ENCODE measurements at regions not wholly inside any gene's neighbourhood (a gene's known extent, or its start where the extent isn't known, plus 50 kb on each side); places are given as distances from the start of the nearest gene placed in this dataset.
A peak's percentile ranks its signal among the peaks of the same experiment; 100 is the strongest.
"Not testable (repeated sequence)": the region's sequence is repeated elsewhere in the genome, so short reads cannot be mapped to it uniquely, and the experiment has no call there.

DNA sequence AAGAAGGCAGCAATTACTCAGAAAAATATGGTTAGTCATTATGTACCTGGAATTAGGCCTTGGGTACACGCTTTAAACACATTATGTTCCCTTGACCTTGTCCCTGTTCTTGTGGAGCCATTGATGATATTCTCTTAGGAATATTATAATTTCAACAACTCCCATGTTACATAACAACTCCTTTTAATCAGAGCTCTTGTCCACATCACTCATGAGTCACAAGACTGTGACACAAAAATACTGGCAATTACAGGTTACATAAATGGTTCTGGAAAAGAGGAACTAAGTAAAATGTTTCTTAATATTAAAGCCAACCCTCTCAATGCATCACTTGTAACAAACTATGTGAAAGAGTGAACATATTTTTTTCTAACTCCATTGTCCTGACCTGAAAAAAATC, 143.8 kb upstream of the PCLO start:
- DNase-seq (ENCODE audit: low read depth), result no peak

DNA sequence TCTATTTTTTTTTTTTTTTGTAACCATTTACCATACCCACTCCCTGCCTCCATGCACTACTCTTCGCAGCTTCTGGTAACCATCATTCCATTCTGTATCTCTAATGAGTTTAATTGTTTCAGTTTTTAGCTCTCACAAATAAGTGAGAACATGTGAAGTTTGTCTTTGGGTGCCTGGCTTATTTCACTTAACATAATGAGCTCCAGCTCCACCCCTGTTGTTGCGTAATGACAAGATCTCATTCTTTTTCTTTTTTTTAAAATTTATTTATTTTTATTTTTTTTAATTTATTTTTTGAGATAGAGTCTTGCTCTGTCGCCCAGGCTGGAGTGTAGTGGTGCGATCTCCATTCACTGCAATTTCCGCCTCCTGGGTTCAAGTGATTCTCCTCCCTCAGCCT, 142.3 kb upstream of the PCLO start:
- no peak for DNase-seq (ENCODE audit: low read depth)

DNA sequence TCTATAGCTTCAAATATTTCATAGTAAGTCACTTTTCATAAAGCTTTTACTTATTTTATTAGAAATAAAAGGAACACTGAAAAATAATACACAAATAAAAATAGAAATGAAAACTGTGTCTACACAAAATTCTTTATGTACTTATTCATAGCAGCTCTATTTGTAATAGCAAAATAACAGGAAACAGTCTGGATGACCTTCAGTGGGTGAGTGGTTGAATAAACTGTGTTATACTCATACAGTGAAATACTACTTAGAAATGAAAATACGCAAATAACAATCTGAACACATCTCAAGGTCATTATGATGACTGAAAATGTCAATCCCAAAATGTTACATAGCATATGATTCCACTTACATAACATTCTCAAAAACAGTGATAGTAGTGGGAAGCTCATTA, 138.7 kb upstream of the PCLO start:
- DNase-seq (ENCODE audit: low read depth), result no peak

DNA sequence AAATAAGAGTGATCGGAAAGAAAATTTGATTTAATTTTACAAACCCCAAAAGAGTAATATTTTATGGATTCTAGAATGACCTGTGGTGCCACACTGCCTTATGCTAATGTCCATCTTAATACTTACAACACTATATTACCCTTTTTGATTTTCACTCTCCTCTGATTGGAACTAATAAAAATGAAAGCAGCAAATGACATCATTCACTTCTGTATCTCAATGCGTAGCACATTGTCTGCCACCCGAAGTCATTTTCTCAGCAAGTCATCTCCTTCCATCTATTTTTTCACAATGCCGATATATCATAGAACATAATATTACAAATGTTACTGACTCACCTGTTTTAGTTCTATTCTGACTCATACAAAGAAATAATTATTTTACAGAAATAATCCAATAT, 127.5 kb upstream of the PCLO start:
- no peak for DNase-seq (ENCODE audit: low read depth)

DNA sequence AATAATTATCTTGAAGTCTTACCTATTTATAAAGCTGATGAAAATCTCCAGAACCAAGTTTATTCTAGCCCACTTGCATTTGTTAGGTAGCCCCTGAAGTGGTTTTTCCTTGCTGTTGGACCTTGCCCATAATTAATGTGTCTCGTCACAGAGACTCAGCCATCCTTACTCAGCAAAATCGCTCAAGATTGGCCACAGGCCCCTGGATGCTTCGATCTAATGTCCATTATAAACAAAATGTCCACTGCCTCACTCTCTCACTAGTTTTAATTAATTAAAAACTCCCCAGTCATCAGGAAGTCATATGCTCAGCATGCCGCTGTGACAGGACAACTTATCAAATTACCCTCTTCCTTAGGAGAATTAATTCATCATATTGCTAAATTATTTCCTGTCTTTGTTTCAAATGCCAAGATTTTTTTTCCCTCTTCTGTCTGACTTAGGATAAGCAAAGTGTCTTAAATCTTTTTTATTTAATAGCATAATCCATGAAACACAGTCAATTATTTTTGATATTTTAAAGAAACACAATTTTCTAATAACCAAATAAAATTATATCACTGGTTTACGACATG, 126.8 kb upstream of the PCLO start:
- no peak for DNase-seq (ENCODE audit: low read depth)

DNA sequence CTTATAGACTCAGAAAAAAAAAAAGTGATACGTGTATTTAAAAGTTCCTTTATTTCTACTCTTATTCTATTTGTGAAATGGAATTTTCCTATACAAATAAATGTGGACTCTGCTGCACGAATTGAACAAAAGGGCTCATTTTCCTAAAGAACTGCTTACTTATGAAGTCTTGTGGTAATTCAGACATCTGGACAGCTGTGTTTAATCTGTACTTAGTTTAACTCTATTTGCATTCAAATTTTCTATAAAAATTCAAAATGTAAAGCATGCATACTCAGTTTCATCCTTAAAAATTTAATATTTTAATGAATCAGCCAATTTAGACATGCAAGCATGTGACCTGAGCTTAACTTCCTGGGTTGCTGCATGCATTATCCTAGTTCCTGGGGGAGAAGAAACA, 118.0 kb upstream of the PCLO start:
- no peak for DNase-seq (ENCODE audit: low read depth)

DNA sequence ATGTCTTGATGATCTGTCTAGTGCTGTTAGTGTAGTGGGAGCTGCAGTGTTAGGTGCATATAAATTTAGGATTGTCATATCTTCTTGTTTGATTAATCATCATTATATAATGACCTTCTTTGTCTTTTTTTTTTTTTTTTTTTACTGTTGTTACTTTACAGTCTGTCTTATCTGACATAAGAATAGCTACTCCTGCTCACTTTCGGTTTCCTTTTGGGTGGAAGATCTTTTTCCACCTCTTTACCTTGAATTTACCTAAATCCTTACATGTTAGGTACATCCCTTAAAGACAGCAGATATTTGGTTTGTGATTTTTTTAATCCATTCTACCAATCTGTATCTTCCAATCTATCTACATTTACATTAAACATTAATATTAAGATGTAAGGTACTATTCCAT, 113.6 kb upstream of the PCLO start:
- DNase-seq (ENCODE audit: low read depth), result no peak

DNA sequence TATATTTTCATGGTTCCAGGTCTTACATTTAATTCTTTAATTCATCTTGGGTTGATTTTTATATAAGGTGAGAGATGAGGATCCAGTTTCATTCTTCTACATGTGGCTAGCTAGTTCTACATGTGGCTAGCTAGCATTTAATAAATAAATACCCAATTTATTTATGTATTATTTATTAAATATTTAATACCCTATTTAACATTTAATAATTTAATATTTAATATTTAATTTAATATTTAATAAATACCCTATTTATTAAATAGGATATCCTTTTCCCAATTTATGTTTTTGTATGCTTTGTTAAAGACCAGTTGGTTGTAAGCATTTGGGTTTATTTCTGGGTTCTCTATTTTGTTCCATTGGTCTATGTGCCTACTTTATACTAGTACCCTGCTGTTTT, 111.0 kb upstream of the PCLO start:
- DNase-seq (ENCODE audit: low read depth), result no peak

DNA sequence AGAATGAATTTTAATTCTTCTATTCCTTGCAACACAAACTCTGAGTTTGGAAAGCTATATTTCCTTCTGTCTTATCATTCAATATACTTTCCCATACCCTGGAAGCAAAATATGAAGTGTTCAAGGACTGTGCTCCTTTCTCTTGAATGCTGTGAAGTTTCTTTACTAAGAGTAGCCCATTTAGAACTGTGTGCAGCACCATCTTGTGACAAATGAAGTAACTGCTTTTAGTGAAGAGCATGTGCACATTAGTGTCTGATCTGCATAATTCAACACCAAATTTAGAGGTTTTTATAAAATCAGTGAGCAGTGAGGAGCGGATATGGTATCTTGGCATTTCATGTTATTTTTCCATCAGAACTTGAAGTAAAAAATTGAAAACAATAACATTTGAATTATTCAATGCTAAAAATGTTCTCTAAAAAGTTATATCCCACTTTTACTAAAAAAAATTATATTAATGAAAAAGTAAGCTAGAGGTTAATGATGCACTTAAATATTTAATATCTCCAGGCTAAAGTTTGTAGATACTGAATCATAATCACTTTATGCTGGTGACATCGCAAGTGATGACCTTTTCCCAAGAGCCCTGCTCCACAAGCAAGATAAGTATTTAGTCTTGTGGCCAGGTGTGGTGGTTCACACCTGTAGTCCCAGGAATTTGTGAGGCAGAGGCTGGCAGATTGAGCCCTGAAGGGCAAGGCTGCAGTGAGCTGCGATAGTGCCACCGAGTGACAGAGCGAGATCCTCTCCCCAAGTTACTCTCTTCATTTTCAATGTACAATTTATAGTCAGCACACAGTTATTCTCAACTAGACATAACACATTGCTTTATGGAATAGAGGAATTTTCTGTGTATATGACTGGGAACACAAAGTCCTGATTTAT, 108.8 kb upstream of the PCLO start:
- DNase-seq (ENCODE audit: low read depth), result peak; percentile 23

DNA sequence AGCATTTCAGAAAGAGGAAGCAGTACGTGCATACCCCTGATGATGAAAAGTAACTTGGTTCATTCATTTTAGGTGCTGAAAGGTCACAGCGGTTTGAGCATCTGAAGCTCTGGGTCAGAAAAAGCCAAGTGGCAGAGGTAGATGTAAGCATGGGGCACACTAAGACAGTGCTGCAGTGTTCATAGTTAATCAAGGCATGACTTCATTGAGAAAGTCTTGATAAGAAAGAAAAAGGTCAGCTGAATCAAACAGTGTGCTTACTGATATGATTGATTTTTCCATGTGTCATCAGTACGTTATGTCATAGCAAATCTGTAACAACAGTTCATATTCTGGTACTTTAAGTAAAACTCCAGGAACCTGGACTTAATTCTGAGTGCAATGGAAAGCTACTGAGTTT, 107.7 kb upstream of the PCLO start:
- DNase-seq (ENCODE audit: low read depth), result no peak

DNA sequence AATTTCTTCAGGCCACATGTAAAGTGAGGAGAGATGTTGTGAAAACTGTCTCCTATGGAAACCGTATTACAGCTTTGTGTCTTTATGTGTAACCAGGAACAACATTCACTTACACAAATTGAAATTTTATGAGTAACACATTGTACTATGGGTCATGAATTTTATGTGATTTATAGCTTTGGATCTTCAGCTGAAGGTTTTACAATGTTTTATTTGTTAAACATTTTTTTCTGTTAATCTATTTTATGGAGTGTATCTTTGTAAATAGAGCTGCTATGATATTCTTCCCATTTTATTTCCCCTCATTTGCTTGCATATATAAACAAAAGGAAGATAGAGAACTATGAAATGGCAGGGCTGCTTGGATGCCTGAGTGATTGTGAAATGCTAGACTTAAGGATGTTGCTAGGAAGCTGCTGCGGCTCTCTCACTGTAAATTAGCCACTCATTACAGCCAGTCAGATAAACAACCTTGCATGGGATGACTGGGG, 104.5 kb upstream of the PCLO start:
- DNase-seq (ENCODE audit: low read depth), result no peak

DNA sequence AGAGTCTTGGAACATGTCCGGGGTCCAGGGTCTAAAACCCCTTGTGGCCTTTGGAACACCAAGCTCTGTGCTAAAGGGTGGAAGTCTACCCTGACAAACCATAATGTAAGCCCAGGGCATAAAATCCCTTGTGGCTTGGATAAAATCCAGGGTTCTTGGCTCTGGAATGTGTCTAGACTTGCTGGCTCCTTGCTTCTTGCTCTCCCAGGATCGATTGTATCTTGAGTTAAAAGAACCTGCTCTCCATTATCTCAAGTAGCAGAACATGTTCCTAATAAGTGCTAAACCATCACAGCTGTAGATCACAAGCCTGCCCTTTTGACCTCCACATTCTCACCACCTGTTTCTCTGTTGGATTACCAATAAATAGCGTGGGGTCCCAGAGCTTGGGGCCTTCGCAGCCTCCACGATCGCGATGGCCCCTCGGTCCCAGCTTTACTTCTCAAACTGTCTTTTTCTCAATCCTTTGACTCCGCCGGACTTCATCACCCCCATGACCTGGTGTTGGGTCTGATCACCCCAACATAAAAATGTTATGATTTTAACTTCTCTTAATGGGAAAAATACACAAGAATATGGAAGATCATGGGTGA, 100.9 kb upstream of the PCLO start:
- peak; percentile 14 for DNase-seq (ENCODE audit: low read depth)

DNA sequence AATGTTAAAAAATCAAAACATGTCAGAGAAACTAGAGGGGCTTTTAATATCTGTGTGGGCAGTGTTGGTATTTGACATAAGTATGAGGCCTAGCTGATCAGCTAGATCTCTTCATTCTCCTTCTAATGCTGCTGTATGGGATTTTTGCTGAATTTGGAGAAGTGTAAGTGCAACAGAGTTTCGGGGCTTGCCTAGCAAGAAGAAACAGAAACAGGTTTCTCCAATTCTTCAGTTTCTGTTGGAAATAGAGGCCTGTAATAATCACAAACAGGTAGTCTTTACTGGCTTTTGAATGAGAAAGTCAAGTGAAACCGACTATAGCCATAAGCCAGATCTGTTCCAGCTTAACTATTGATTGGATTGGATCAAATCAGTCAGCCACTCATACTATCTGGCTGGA, 96.4 kb upstream of the PCLO start:
- no peak for DNase-seq (ENCODE audit: low read depth)

DNA sequence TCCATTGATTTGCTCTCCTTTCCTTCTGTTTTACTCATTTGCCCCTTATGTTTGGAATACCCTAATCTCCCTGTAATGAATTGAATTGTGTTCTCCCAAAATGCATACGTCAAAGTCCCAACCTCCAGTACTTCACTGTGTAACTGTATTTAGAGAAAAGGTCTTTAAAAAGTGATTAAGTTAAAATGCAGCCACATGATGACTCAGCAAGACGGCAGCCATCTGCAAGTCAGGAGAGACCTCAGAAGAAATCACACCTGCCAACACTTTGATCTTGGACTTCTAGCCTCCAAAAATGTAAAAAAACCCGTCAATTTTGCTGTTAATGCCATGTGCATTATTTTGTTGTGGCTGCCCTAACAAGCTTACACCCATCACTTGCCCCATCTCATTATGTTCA, 85.3 kb upstream of the PCLO start:
- peak; percentile 2 for DNase-seq (ENCODE audit: low read depth)

DNA sequence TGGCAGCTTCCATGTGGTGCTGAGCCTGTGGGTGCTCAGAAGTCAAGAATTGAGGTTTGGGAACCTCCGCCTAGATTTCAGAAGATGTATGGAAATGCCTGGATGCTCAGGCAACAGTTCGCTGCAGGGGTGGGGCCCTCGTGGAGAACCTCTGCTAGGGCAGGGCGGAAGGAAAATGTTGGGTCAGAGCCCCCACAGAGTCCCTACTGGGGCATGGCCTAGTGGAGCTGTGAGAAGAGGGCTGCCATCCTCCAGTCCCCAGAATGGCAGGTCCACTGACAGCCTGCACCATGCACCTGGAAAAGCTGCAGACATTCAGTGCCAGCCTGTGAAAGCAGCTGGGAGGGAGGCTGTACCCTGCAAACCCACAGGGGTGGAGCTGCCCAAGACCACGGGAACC, 56.5 kb upstream of the PCLO start:
- not testable (repeated sequence) for DNase-seq (ENCODE audit: low read depth)

DNA sequence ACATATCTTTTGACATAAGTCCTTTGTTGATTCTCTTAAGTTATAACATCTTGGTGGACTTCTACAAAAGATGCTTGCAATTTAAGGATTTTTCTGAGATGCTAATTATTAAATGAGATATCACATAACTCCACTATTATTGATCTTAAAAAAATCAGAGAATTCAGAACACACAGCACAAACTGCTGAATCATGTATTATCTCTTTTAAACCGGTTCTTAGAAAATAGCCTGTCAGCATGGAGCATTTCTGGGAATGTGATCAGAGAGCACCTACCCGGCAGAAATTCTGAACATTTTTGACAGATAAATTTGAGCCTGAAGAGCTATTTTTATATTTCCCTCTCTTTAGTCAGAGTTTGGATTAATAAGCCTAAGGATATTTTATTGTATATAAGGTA, 50.2 kb upstream of the PCLO start:
- DNase-seq (ENCODE audit: low read depth), result no peak

All from Daoy (cell line).